ENCODE measurements at regions not wholly inside any gene's neighbourhood (a gene's known extent, or its start where the extent isn't known, plus 50 kb on each side); places are given as distances from the start of the nearest gene placed in this dataset.

DNA sequence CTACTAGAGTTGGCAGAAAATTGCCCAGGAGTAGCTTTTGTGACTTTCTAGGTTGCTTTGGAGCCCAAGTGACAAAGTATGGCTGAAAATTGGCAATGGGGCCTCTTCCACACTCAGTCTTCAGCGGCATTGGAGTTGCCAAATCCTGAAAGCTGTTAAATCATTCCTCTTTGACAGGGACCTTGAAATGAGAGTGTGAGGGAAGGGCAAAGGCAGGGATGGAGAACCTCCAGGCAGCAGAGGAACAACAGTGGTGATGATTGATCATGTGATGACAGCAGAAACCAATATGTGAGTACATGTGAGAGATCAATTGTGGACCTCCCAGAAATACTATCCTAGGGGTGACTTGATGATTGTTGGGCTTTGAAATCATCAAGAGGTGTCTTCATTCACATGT is 393.9 kb downstream of the KIF16B start:
- TF ChIP-seq NFE2L1 (tag; IDR thresholded peaks at IDR 0.05; ENCODE audit: borderline replicate concordance, low read depth) (no peak), FUS (optimal IDR thresholded peaks at IDR 0.05; ENCODE audit: low read depth, low read length) (no peak), POLR2A (conservative IDR thresholded peaks at IDR 0.05) (no peak), SIN3B (IDR thresholded peaks at IDR 0.05; ENCODE audit: low read depth) (no peak), ARNT (IDR thresholded peaks at IDR 0.05) (no peak), ZNF217 (CRISPR knock-in tag; IDR thresholded peaks at IDR 0.05) (no peak), FOXK2 (conservative IDR thresholded peaks at IDR 0.05 in 1 of 2, IDR thresholded peaks at IDR 0.05 in 1 of 2; ENCODE audit: low read depth in 2 of 2) (no peak), RAD51 (IDR thresholded peaks at IDR 0.05; ENCODE audit: borderline replicate concordance, low read depth) (no peak), GTF2A2 (tag; IDR thresholded peaks at IDR 0.05) (no peak), HMGN3 (IDR thresholded peaks at IDR 0.05; ENCODE audit: borderline replicate concordance, extremely low read depth, insufficient read length, low read depth, low read length) (no peak), CHD2 (IDR thresholded peaks at IDR 0.05; ENCODE audit: low read depth, low read length) (no peak), SPI1 (IDR thresholded peaks at IDR 0.05; ENCODE audit: borderline replicate concordance, low read depth, low read length) (no peak)
- TF ChIP-seq, protein P1, sequence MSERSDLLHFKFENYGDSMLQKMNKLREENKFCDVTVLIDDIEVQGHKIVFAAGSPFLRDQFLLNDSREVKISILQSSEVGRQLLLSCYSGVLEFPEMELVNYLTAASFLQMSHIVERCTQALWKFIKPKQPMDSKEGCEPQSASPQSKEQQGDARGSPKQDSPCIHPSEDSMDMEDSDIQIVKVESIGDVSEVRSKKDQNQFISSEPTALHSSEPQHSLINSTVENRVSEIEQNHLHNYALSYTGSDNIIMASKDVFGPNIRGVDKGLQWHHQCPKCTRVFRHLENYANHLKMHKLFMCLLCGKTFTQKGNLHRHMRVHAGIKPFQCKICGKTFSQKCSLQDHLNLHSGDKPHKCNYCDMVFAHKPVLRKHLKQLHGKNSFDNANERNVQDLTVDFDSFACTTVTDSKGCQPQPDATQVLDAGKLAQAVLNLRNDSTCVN (CRISPR knock-in tag; IDR thresholded peaks at IDR 0.05): no peak
- TF ChIP-seq, protein P2, sequence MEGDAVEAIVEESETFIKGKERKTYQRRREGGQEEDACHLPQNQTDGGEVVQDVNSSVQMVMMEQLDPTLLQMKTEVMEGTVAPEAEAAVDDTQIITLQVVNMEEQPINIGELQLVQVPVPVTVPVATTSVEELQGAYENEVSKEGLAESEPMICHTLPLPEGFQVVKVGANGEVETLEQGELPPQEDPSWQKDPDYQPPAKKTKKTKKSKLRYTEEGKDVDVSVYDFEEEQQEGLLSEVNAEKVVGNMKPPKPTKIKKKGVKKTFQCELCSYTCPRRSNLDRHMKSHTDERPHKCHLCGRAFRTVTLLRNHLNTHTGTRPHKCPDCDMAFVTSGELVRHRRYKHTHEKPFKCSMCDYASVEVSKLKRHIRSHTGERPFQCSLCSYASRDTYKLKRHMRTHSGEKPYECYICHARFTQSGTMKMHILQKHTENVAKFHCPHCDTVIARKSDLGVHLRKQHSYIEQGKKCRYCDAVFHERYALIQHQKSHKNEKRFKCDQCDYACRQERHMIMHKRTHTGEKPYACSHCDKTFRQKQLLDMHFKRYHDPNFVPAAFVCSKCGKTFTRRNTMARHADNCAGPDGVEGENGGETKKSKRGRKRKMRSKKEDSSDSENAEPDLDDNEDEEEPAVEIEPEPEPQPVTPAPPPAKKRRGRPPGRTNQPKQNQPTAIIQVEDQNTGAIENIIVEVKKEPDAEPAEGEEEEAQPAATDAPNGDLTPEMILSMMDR (IDR thresholded peaks at IDR 0.05 in 2 of 3, conservative IDR thresholded peaks at IDR 0.05 in 1 of 3; ENCODE audit: insufficient read depth in 2 of 3, low read depth in 1 of 3, low read length in 3 of 3): no peak

Measured in K562 (cell line).